Epithelial cell of prostate (primary cell): ENCODE measurements at regions not wholly inside any gene's neighbourhood (a gene's known extent, or its start where the extent isn't known, plus 50 kb on each side); places are given as distances from the start of the nearest gene placed in this dataset.

ENCODE experiments used
- DNase-seq: peaks from one replicate; pipeline ENCODE4 v3.0.0-alpha.2; 2011; ENCODE audit warnings: low read depth, low spot score
- H3K27ac ChIP-seq: fragments of 450-650 bp; 2 replicates; pipeline ENCODE4 v1.5.1; 2017; ENCODE audit warnings: mild to moderate bottlenecking

GRCh38 chr2:7812231-7812995 is 869.4 kb upstream of the ID2 start:
- peak; percentile 49 for DNase-seq
- peak overlapping the region; percentile 77 for H3K27ac ChIP-seq

GRCh38 chr2:7813541-7814292 is 868.1 kb upstream of the ID2 start:
- DNase-seq: no peak

GRCh38 chr2:7815726-7816125 is 866.1 kb upstream of the ID2 start:
- DNase-seq: no peak
- H3K27ac ChIP-seq: no peak overlapping the region

More at GRCh38 chr2:7813541-7814292, 868.1 kb upstream of the ID2 start:
- H3K27ac ChIP-seq: no peak overlapping the region

GRCh38 chr2:7816233-7816632 is 865.6 kb upstream of the ID2 start:
- DNase-seq: no peak
- no peak overlapping the region for H3K27ac ChIP-seq

GRCh38 chr2:7816944-7817343 is 864.9 kb upstream of the ID2 start:
- no peak for DNase-seq

GRCh38 chr2:7819316-7819715 is 862.5 kb upstream of the ID2 start:
- no peak for DNase-seq
- H3K27ac ChIP-seq: no peak overlapping the region

More at GRCh38 chr2:7816944-7817343, 864.9 kb upstream of the ID2 start:
- no peak overlapping the region for H3K27ac ChIP-seq

- no peak for DNase-seq
- no peak overlapping the region for H3K27ac ChIP-seq
Observed at GRCh38 chr2:7819850-7820249, 862.0 kb upstream of the ID2 start.

- no peak for DNase-seq
- no peak overlapping the region for H3K27ac ChIP-seq
Observed at GRCh38 chr2:7824211-7824610, 857.6 kb upstream of the ID2 start.

GRCh38 chr2:7825591-7826312 is 856.1 kb upstream of the ID2 start:
- peak; percentile 78 for DNase-seq

GRCh38 chr2:7826656-7827055 is 855.2 kb upstream of the ID2 start:
- no peak overlapping the region for H3K27ac ChIP-seq
- DNase-seq: no peak

More at GRCh38 chr2:7825591-7826312, 856.1 kb upstream of the ID2 start:
- peak overlapping the region; percentile 20 for H3K27ac ChIP-seq

GRCh38 chr2:7829241-7829640 is 852.6 kb upstream of the ID2 start:
- no peak for DNase-seq
- no peak overlapping the region for H3K27ac ChIP-seq

- H3K27ac ChIP-seq: no peak overlapping the region
- DNase-seq: no peak
Observed at GRCh38 chr2:7830616-7831015, 851.2 kb upstream of the ID2 start.

GRCh38 chr2:7835151-7835550 is 846.7 kb upstream of the ID2 start:
- H3K27ac ChIP-seq: no peak overlapping the region
- DNase-seq: no peak

GRCh38 chr2:7835693-7836680 is 845.9 kb upstream of the ID2 start:
- no peak overlapping the region for H3K27ac ChIP-seq
- DNase-seq: no peak

- DNase-seq: no peak
- no peak overlapping the region for H3K27ac ChIP-seq
Observed at GRCh38 chr2:7837237-7837760, 844.6 kb upstream of the ID2 start.

- DNase-seq: no peak
- H3K27ac ChIP-seq: no peak overlapping the region
Observed at GRCh38 chr2:7838669-7839068, 843.2 kb upstream of the ID2 start.

GRCh38 chr2:7840651-7841380 is 841.0 kb upstream of the ID2 start:
- no peak for DNase-seq
- H3K27ac ChIP-seq: no peak overlapping the region

- DNase-seq: no peak
Observed at GRCh38 chr2:7841751-7842150, 840.1 kb upstream of the ID2 start.

GRCh38 chr2:7844414-7844965 is 837.4 kb upstream of the ID2 start:
- no peak overlapping the region for H3K27ac ChIP-seq
- DNase-seq: no peak

More at GRCh38 chr2:7841751-7842150, 840.1 kb upstream of the ID2 start:
- no peak overlapping the region for H3K27ac ChIP-seq
